Keratinocyte (primary cell): ENCODE measurements at regions not wholly inside any gene's neighbourhood (a gene's known extent, or its start where the extent isn't known, plus 50 kb on each side); places are given as distances from the start of the nearest gene placed in this dataset.

Experiments
- CTCF ChIP-seq, 3 experiments: IDR thresholded peaks in 1 of 3; conservative IDR thresholded peaks in 1 of 3; optimal IDR thresholded peaks in 1 of 3; 2 replicates in 2 of 3; 3 replicates in 1 of 3; pipeline versions ENCODE3 to v1.5.1; 2011; ENCODE audit warnings: low read length in 3 of 3, mild to moderate bottlenecking in 3 of 3, moderate library complexity in 2 of 3, control low read depth in 1 of 3, inconsistent platforms in 1 of 3; ENCODE audit not compliant: insufficient read depth in 2 of 3; ENCODE audit errors: extremely low read depth in 1 of 3
- EZH2 ChIP-seq: IDR thresholded peaks from one replicate; pipeline ENCODE4 v1.6.1; 2012; ENCODE audit warnings: inconsistent platforms, mild to moderate bottlenecking, low read length, moderate library complexity

DNA sequence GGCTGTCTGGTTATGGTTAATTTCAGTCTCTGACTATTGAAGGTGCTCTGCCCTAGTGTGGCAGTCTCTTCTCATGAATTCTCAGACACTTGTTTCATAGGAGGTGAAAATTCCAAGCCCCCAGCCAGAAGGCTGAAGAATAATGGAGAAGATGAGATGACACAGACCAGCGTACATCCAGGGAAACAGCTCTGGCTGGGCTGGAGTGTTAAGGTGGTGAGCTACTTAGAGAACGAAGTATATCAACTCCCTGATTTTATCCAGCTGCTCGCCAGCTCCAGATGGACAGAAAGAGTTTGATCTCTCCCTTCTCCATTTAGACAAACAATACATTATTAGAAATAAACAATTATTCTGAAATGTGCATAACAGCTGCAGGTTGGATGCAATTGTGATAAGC, 494.5 kb upstream of the RGMA start:
- no peak for TF ChIP-seq CTCF (optimal IDR thresholded peaks at IDR 0.05 in 1 of 3, IDR thresholded peaks at IDR 0.05 in 1 of 3, conservative IDR thresholded peaks at IDR 0.05 in 1 of 3; ENCODE audit: extremely low read depth in 1 of 3, insufficient read depth in 2 of 3, low read length in 3 of 3)
- no peak for TF ChIP-seq EZH2
